ENCODE measurements at regions not wholly inside any gene's neighbourhood (a gene's known extent, or its start where the extent isn't known, plus 50 kb on each side); places are given as distances from the start of the nearest gene placed in this dataset.
A peak's percentile ranks its signal among the peaks of the same experiment; 100 is the strongest.
"Not testable (repeated sequence)": the region's sequence is repeated elsewhere in the genome, so short reads cannot be mapped to it uniquely, and the experiment has no call there.

DNA sequence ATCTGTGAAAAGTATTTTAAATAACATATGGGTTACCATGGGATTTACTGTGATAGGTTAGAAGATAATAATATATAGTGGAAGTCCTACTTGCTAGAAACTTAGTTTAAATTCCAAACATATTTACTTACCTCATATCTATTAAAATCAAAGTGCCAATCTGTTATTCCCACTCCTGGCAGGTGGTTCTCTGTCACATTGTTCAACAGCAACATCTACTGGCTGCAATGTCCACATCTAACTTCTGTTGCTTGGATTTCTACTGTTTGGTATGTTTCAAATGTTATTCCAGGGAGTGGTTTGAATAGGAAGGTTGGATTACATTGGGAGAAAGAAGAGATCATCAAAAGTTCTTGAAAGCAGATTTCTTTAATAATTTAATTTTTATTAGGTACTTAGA lies 122.5 kb upstream of the NCAM2 start:
- no peaks in the 10 kb centered on the region for H3K27me3 ChIP-seq (ENCODE audit: control insufficient read depth, insufficient read depth, low read length)
- no peak overlapping the region for H3K4me3 ChIP-seq (ENCODE audit: low read depth, low read length)
- H3K36me3 ChIP-seq (ENCODE audit: control insufficient read depth, insufficient read depth, low read length): no peaks in the 10 kb centered on the region
- H3K9me3 ChIP-seq (ENCODE audit: control insufficient read depth, insufficient read depth, low read length): no peaks in the 10 kb centered on the region
- H3K27ac ChIP-seq (ENCODE audit: low read depth, low read length): no peak overlapping the region
- no peaks in the 10 kb centered on the region for H3K4me1 ChIP-seq (ENCODE audit: control insufficient read depth, insufficient read depth, low read length)
- DNase-seq (ENCODE audit: low read depth in 4 of 6, low spot score in 6 of 6): peak in 2 of 6 donors; percentile 23 to 55

DNA sequence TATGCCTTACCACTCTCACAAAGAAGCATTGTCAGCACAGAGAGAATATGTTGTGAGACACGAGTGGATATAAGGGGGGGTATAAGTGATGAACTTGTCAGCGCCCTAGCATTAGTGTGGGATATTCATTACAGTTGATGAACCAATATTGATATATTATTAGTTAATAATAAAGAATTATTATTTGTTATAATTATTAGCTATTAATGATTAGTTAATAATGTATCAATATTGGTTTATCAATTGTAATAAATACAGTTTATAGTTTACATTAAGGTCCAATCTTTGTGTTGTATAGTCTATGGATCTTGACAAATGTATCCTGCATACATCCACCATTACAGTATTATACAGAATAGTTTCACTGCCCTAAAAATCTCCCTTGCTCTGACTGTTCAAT lies 120.2 kb upstream of the NCAM2 start:
- no CpG with 5 or more reads among the region's 2 CpGs for WGBS (ENCODE audit: insufficient coverage)
- Histone ChIP-seq H3K27ac (ENCODE audit: low read depth, low read length) (no peak overlapping the region), H3K4me3 (ENCODE audit: low read depth, low read length) (no peak overlapping the region), H3K4me1 (ENCODE audit: control insufficient read depth, insufficient read depth, low read length) (no peaks in the 10 kb centered on the region), H3K9me3 (ENCODE audit: control insufficient read depth, insufficient read depth, low read length) (no peaks in the 10 kb centered on the region), H3K36me3 (ENCODE audit: control insufficient read depth, insufficient read depth, low read length) (no peaks in the 10 kb centered on the region), H3K27me3 (ENCODE audit: control insufficient read depth, insufficient read depth, low read length) (no peaks in the 10 kb centered on the region)
- DNase-seq (ENCODE audit: low read depth in 4 of 6, low spot score in 6 of 6): no peak

DNA sequence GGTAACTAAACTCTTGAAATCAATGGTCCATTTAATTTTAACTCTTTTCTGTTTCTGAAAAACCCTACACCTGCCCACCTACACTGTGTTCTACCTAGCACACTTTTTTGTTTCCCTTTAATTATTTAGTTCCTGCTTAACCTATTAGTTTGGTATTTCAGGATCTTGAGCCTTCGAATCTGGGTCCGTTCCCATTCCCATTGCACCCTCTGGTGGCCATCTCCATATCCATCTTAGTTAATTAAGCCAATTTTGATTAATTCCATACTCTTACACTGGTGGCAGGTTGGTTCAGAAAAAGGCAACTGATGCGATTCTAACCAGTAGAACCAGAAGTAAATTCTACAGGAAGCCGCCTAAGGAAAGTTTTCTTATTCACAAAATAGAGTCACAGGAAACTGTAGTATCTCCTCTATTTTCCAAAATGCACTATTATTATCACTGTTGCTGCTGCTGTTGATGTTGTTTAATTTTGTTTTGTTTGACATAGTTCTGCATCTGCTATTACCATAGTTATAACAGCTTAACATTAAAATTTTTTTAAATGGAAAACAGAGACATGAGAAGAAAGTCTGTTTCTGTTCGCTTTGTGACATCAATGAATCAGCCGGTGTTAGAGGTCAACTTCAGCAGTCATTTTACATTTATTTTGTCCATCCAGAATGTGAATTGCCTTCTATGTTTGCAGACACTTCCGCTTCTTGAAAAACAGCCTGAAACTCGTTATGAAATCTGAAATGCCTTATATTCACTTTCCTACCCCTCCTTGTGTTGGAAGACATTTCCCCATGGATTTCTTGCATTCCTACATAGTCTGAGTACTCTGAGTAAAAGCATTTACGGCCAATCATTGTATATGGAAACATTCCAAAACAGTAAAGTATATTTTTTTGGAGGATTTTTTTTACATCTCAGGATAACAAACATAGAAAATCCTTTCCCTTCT lies 115.5 kb upstream of the NCAM2 start:
- Histone ChIP-seq H3K4me1 (ENCODE audit: control insufficient read depth, insufficient read depth, low read length) (no peaks in the 10 kb centered on the region), H3K4me3 (ENCODE audit: low read depth, low read length) (no peak overlapping the region), H3K9me3 (ENCODE audit: control insufficient read depth, insufficient read depth, low read length) (no peaks in the 10 kb centered on the region), H3K27me3 (ENCODE audit: control insufficient read depth, insufficient read depth, low read length) (no peaks in the 10 kb centered on the region), H3K27ac (ENCODE audit: low read depth, low read length) (peak overlapping the region; percentile 70), H3K36me3 (ENCODE audit: control insufficient read depth, insufficient read depth, low read length) (no peaks in the 10 kb centered on the region)
- WGBS (ENCODE audit: insufficient coverage): 75% methylated on average over 4 of the region's 9 CpGs
- DNase-seq (ENCODE audit: low read depth in 4 of 6, low spot score in 6 of 6): peak; percentile 17 to 85 (median 48)

DNA sequence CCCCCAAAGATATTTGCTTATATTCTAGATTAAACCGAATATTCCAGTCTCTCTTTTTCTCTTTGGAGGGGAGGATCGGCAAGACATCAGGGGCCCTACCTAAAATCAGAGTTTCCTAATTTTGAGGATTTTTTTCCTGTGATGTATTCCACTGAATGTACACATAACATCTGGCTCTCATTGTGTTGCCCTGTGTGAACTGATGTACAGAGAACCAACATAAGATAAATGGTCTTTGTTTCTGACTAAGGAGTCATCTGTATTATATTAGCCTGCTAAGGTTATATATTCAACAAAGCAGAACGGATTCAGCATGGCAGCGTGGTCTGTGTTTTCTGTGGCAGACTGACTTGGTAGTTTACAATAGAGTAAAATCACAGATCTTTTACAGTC lies 114.8 kb upstream of the NCAM2 start:
- Histone ChIP-seq H3K36me3 (ENCODE audit: control insufficient read depth, insufficient read depth, low read length) (no peaks in the 10 kb centered on the region), H3K4me3 (ENCODE audit: low read depth, low read length) (no peak overlapping the region), H3K27ac (ENCODE audit: low read depth, low read length) (peak overlapping the region; percentile 70), H3K27me3 (ENCODE audit: control insufficient read depth, insufficient read depth, low read length) (no peaks in the 10 kb centered on the region), H3K4me1 (ENCODE audit: control insufficient read depth, insufficient read depth, low read length) (no peaks in the 10 kb centered on the region), H3K9me3 (ENCODE audit: control insufficient read depth, insufficient read depth, low read length) (no peaks in the 10 kb centered on the region)
- no CpG with 5 or more reads among the region's 4 CpGs for WGBS (ENCODE audit: insufficient coverage)
- DNase-seq (ENCODE audit: low read depth in 4 of 6, low spot score in 6 of 6): no peak

DNA sequence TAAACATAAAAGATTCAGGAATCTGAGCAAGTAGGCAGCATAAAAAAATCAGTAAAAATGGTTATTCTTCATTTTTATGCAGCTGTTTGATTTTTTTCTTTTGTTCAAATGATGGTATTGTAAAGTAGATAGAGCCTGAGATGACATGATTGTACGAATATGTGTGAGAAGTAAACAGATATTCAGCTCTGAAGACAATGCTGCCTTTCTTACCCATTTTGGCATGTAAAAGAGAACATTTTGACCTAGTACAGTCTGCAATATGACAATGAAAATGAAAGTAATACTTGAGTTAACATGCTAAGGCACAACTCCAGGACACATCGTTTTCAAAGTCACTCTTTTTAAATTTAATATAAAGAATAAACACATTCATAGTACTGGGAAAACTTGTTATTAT lies 95.7 kb upstream of the NCAM2 start:
- Histone ChIP-seq H3K4me1 (ENCODE audit: control insufficient read depth, insufficient read depth, low read length) (no peaks in the 10 kb centered on the region), H3K27me3 (ENCODE audit: control insufficient read depth, insufficient read depth, low read length) (no peaks in the 10 kb centered on the region), H3K4me3 (ENCODE audit: low read depth, low read length) (no peak overlapping the region), H3K9me3 (ENCODE audit: control insufficient read depth, insufficient read depth, low read length) (no peaks in the 10 kb centered on the region), H3K36me3 (ENCODE audit: control insufficient read depth, insufficient read depth, low read length) (no peaks in the 10 kb centered on the region), H3K27ac (ENCODE audit: low read depth, low read length) (peak overlapping the region; percentile 43)
- no CpG with 5 or more reads among the region's 2 CpGs for WGBS (ENCODE audit: insufficient coverage)
- DNase-seq (ENCODE audit: low read depth in 4 of 6, low spot score in 6 of 6): peak in 1 of 6 donors; percentile 2

DNA sequence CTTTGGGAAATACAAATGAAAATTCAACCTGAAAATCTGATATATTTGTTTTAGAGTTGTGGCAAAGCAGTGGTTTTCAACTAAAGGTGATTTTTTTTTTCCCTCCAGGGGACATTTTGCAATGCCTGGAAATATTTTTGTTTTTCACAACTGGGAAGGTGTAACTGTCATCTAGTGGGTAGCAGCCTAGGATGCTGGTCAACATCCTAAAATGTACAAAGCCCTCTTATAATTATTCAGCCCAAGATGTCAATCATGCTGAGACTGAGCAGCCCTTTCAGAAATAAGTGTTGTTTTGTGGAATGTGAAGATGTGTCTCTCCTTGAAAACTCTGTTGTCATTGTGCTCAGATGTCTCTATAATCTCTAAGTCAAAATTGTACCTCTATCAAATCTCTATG lies 95.2 kb upstream of the NCAM2 start:
- H3K36me3 ChIP-seq (ENCODE audit: control insufficient read depth, insufficient read depth, low read length): no peaks in the 10 kb centered on the region
- no peak overlapping the region for H3K4me3 ChIP-seq (ENCODE audit: low read depth, low read length)
- H3K27ac ChIP-seq (ENCODE audit: low read depth, low read length): no peak overlapping the region
- H3K27me3 ChIP-seq (ENCODE audit: control insufficient read depth, insufficient read depth, low read length): no peaks in the 10 kb centered on the region
- H3K4me1 ChIP-seq (ENCODE audit: control insufficient read depth, insufficient read depth, low read length): no peaks in the 10 kb centered on the region
- DNase-seq (ENCODE audit: low read depth in 4 of 6, low spot score in 6 of 6): no peak
- H3K9me3 ChIP-seq (ENCODE audit: control insufficient read depth, insufficient read depth, low read length): no peaks in the 10 kb centered on the region

DNA sequence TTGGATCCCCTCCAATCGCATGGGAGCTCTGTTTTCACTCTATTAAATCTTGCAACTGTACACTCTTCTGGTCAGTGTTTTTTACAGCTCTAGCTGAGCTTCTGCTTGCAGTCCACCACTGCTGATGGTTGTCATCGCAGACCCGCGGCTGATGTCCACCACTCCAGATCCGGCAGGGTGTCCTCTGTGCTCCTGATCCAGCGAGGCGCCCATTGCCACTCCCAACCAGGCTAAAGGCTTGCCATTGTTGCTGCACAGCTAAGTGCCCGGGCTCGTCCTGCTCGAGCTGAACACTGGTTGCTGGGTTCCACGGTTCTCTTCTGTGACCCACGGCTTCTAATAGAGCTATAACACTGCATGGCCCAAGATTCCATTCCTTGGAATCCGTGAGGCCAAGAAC lies 70.7 kb upstream of the NCAM2 start:
- H3K4me1 ChIP-seq (ENCODE audit: control insufficient read depth, insufficient read depth, low read length); H3K36me3 ChIP-seq (ENCODE audit: control insufficient read depth, insufficient read depth, low read length); H3K9me3 ChIP-seq (ENCODE audit: control insufficient read depth, insufficient read depth, low read length); H3K4me3 ChIP-seq (ENCODE audit: low read depth, low read length); DNase-seq (ENCODE audit: low read depth in 4 of 6, low spot score in 6 of 6); H3K27ac ChIP-seq (ENCODE audit: low read depth, low read length); H3K27me3 ChIP-seq (ENCODE audit: control insufficient read depth, insufficient read depth, low read length): not testable (repeated sequence)
- 91% methylated on average over 11 of the region's 13 CpGs for WGBS (ENCODE audit: insufficient coverage)

DNA sequence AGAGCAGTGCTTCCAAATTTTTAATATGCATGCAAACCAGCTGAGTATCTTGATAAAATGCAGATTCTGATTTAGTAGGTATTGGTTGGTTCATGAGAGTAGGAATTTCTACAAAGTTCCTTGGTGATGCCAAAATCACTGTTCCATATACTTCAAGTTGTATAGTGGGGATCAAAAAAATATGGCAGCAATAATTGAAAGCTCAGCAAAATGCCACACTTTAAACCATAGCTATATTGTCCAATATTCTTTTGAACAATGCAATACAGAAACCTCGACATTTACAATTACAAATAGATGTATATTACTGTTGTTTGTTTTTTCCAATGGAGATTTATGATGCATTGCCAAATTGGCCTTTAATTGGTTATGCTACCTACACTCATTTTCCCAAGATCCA lies 55.7 kb upstream of the NCAM2 start:
- Histone ChIP-seq H3K9me3 (ENCODE audit: control insufficient read depth, insufficient read depth, low read length) (no peaks in the 10 kb centered on the region), H3K4me1 (ENCODE audit: control insufficient read depth, insufficient read depth, low read length) (no peaks in the 10 kb centered on the region), H3K27me3 (ENCODE audit: control insufficient read depth, insufficient read depth, low read length) (no peaks in the 10 kb centered on the region), H3K27ac (ENCODE audit: low read depth, low read length) (no peak overlapping the region), H3K4me3 (ENCODE audit: low read depth, low read length) (no peak overlapping the region), H3K36me3 (ENCODE audit: control insufficient read depth, insufficient read depth, low read length) (no peaks in the 10 kb centered on the region)
- no peak for DNase-seq (ENCODE audit: low read depth in 4 of 6, low spot score in 6 of 6)
- whole genome bisulfite sequencing (ENCODE audit: insufficient coverage): no CpG with 5 or more reads among the region's 1 CpG

DNA sequence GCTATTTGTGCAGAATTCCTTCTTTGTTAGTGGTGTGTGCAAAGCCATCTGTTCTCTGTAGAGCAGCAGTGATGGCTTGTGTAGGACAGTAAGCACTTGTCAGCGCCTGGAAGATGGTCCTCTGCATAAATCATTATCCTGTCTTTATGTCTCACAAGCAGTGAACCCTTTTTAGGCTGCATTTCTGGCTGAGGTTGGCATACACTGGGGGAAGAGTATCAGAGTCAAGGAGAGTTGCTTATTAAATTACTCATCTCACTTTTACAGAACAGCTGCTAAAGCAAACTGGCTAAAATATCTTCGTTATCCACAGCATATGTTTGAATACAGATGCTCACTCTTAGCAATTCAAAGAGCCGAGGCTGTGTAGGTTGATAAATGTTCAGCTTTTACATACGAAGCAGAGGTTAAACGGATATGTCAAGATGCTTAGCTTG lies 54.6 kb upstream of the NCAM2 start:
- peak in 3 of 6 donors; percentile 14 to 88 (median 52) for DNase-seq (ENCODE audit: low read depth in 4 of 6, low spot score in 6 of 6)
- no peaks in the 10 kb centered on the region for H3K9me3 ChIP-seq (ENCODE audit: control insufficient read depth, insufficient read depth, low read length)
- 67% methylated on average over 1 of the region's 5 CpGs for WGBS (ENCODE audit: insufficient coverage)

DNA sequence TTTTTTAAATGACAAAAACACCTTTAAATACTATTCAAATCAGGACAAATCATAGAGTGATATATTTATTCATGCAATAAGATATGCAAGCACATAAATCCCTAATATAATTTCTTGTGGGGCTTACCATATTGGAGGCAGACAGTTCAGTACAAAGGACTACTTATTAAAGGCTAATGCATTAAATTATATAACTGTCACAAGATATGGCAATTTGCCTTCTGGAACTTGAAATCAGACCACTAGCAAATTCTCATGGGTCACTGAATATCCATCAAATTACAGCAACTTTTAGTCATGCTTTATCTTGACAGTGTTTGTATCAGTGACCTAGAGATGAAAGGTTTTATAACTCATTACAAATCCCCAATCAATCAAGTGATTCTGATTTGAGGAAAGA lies 54.1 kb upstream of the NCAM2 start:
- DNase-seq (ENCODE audit: low read depth in 4 of 6, low spot score in 6 of 6): peak in 1 of 6 donors; percentile 6
- no peak overlapping the region for H3K27ac ChIP-seq (ENCODE audit: low read depth, low read length)
- H3K9me3 ChIP-seq (ENCODE audit: control insufficient read depth, insufficient read depth, low read length): no peaks in the 10 kb centered on the region
- H3K4me1 ChIP-seq (ENCODE audit: control insufficient read depth, insufficient read depth, low read length): no peaks in the 10 kb centered on the region
- no peaks in the 10 kb centered on the region for H3K27me3 ChIP-seq (ENCODE audit: control insufficient read depth, insufficient read depth, low read length)
- no peak overlapping the region for H3K4me3 ChIP-seq (ENCODE audit: low read depth, low read length)
- no peaks in the 10 kb centered on the region for H3K36me3 ChIP-seq (ENCODE audit: control insufficient read depth, insufficient read depth, low read length)

More for the DNA sequence above, 54.6 kb upstream of the NCAM2 start:
- Histone ChIP-seq H3K36me3 (ENCODE audit: control insufficient read depth, insufficient read depth, low read length) (no peaks in the 10 kb centered on the region), H3K27ac (ENCODE audit: low read depth, low read length) (no peak overlapping the region), H3K4me1 (ENCODE audit: control insufficient read depth, insufficient read depth, low read length) (no peaks in the 10 kb centered on the region), H3K4me3 (ENCODE audit: low read depth, low read length) (no peak overlapping the region), H3K27me3 (ENCODE audit: control insufficient read depth, insufficient read depth, low read length) (no peaks in the 10 kb centered on the region)

All from spinal cord (tissue), 9 donors.